ENCODE measurements at regions not wholly inside any gene's neighbourhood (a gene's known extent, or its start where the extent isn't known, plus 50 kb on each side); places are given as distances from the start of the nearest gene placed in this dataset.
A peak's percentile ranks its signal among the peaks of the same experiment; 100 is the strongest.

GRCh38 chr2:187143537-187143936 lies 294.6 kb upstream of the ZSWIM2 start:
- in situ Hi-C loops (cut with MboI; ENCODE audit: low sequenced_read_pairs, unreplicated experiment) = loop anchor here (25.0 kb wide), 1 partner anchor 294 kb away; the partner anchor contains the start of gene CALCRL
- DNase-seq (ENCODE audit: low spot score) = no peak
- TF ChIP-seq CTCF (IDR thresholded peaks at IDR 0.05; ENCODE audit: borderline replicate concordance, control extremely low read depth, extremely low read depth, insufficient read depth, missing control alignments) = no peak

- no peak for DNase-seq (ENCODE audit: low spot score)
- no peak for TF ChIP-seq CTCF (IDR thresholded peaks at IDR 0.05; ENCODE audit: borderline replicate concordance, control extremely low read depth, extremely low read depth, insufficient read depth, missing control alignments)
- in situ Hi-C loops (cut with MboI; ENCODE audit: low sequenced_read_pairs, unreplicated experiment) = loop anchor here (25.0 kb wide), 1 partner anchor 298 kb away; the partner anchor contains the start of gene CALCRL
These were observed 290.5 kb upstream of the ZSWIM2 start for GRCh38 chr2:187139469-187139868.

- no peak for DNase-seq (ENCODE audit: low spot score)
- in situ Hi-C loops (cut with MboI; ENCODE audit: low sequenced_read_pairs, unreplicated experiment) = loop anchor here (25.0 kb wide), 1 partner anchor 299 kb away; the partner anchor contains the start of gene CALCRL
- peak; percentile 57 for TF ChIP-seq CTCF (IDR thresholded peaks at IDR 0.05; ENCODE audit: borderline replicate concordance, control extremely low read depth, extremely low read depth, insufficient read depth, missing control alignments)
These were observed 289.3 kb upstream of the ZSWIM2 start for GRCh38 chr2:187138265-187138664.

- in situ Hi-C loops (cut with MboI; ENCODE audit: low sequenced_read_pairs, unreplicated experiment) = loop anchor here (25.0 kb wide), 1 partner anchor 301 kb away; the partner anchor contains the start of gene CALCRL
- no peak for DNase-seq (ENCODE audit: low spot score)
- no peak for TF ChIP-seq CTCF (IDR thresholded peaks at IDR 0.05; ENCODE audit: borderline replicate concordance, control extremely low read depth, extremely low read depth, insufficient read depth, missing control alignments)
These were observed 287.7 kb upstream of the ZSWIM2 start for GRCh38 chr2:187136646-187137045.

- TF ChIP-seq CTCF (IDR thresholded peaks at IDR 0.05; ENCODE audit: borderline replicate concordance, control extremely low read depth, extremely low read depth, insufficient read depth, missing control alignments) = no peak
- in situ Hi-C loops (cut with MboI; ENCODE audit: low sequenced_read_pairs, unreplicated experiment) = loop anchor here (25.0 kb wide), 1 partner anchor 303 kb away; the partner anchor contains the start of gene CALCRL
- no peak for DNase-seq (ENCODE audit: low spot score)
These were observed 285.3 kb upstream of the ZSWIM2 start for GRCh38 chr2:187134306-187134705.

- in situ Hi-C loops (cut with MboI; ENCODE audit: low sequenced_read_pairs, unreplicated experiment) = loop anchor here (25.0 kb wide), 1 partner anchor 307 kb away; the partner anchor contains the start of gene CALCRL
- no peak for DNase-seq (ENCODE audit: low spot score)
- no peak for TF ChIP-seq CTCF (IDR thresholded peaks at IDR 0.05; ENCODE audit: borderline replicate concordance, control extremely low read depth, extremely low read depth, insufficient read depth, missing control alignments)
These were observed 280.9 kb upstream of the ZSWIM2 start for GRCh38 chr2:187129868-187130267.

Data from GM13976 (cell line).